ENCODE measurements at regions not wholly inside any gene's neighbourhood (a gene's known extent, or its start where the extent isn't known, plus 50 kb on each side); places are given as distances from the start of the nearest gene placed in this dataset.

DNA sequence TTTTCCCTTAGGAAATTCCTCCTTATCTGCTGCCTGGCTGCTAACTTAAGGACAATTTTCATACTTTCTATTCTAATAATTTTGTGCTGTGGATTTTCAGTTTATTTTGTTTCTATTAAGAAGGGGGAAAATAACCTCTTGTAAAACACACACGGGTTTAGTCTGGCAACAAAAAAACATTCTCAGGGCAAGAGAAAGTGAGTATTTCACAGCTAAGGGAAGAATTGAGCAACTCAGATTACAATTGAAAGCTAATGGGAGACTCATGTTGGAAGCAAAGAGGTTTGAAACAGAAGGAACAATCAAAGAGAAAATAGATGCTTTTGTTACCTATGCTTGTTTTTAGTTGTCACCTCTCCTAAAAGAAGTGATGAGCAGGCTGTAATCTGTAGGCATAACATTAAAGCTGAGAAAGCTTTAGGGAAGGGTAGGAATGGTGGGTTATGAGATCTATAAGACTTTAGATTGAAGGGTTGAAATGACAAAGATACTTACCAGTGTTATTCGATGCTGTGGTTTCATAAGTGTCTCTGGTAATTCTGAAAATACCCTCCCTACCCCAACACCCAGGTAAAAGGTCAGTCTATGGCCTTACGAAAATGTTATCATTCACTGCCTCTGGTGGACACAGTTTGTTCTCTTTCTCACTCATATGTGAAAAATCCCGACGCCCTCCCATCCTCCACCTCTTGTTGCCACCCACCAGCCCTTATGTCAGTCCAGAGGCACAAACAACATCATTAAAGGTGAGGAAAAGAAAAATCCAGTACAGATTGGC lies 510.9 kb downstream of the TXNL1 start:
- TF ChIP-seq GATA2 (IDR thresholded peaks at IDR 0.05; ENCODE audit: low read depth, low read length) = no peak
- TF ChIP-seq GATA3 (IDR thresholded peaks at IDR 0.05; ENCODE audit: low read depth, low read length) = no peak

- no peak for TF ChIP-seq GATA3 (IDR thresholded peaks at IDR 0.05; ENCODE audit: low read depth, low read length)
- TF ChIP-seq GATA2 (IDR thresholded peaks at IDR 0.05; ENCODE audit: low read depth, low read length) = no peak
Observed at GRCh38 chr18:56124186-56124585, 514.2 kb downstream of the TXNL1 start.

DNA sequence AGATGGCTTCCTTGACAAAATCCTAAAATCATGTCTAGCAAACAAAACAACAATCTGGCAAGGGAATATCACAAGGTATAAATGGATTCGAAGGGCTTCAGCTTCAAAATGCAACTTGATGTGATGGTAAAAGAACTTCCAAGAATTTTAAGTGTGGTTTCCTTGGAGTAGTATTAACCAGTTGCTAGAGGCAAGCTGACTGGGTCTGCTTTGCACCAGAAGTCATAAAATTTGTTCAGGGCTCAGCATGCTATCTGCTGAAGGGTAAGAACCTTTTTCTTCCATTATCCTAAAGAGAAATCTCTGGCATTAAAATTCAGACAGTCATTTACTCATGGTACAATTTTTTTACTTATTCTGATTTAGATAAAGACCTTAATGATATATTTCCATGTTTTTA lies 516.7 kb downstream of the TXNL1 start:
- TF ChIP-seq GATA2 (IDR thresholded peaks at IDR 0.05; ENCODE audit: low read depth, low read length) (no peak), GATA3 (IDR thresholded peaks at IDR 0.05; ENCODE audit: low read depth, low read length) (no peak)

DNA sequence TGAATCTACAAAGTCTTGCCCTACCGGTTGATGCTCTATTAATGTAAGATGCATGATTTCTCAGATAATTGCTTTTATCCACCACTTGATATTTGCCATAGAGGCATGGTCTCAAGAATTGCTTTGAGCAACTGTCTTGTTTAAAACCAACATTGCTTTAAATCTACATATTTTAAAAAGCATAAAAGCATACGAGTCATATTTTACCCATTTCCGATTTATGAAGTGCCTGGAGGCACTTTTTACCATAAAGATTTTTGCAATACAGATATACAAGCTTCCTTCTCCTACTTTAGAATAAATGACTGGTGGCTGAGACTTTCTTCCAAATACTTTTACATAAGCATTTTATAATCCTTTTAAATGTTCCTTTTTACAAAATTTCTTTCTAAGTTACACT lies 517.6 kb downstream of the TXNL1 start:
- TF ChIP-seq GATA2 (IDR thresholded peaks at IDR 0.05; ENCODE audit: low read depth, low read length) = no peak
- TF ChIP-seq GATA3 (IDR thresholded peaks at IDR 0.05; ENCODE audit: low read depth, low read length) = no peak

DNA sequence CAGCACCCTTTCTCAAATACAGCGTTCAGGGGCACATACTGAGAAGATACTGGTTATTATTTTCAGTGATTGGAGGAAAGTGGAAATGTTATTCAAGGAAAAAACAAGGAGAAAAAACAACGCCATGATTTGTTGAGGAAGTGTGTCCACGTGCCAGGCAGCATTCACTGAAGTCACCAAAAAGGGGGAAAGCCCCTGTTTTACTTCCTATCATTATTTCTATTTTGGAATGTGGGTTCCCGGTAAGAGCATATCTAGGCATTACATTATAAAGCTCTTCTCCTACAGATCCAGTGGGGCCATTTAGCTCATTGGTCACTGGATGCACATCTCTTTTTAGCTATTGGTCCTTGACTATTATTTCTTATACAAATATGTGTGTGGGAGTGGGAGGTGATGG lies 518.7 kb downstream of the TXNL1 start:
- TF ChIP-seq GATA3 (IDR thresholded peaks at IDR 0.05; ENCODE audit: low read depth, low read length) (no peak), GATA2 (IDR thresholded peaks at IDR 0.05; ENCODE audit: low read depth, low read length) (no peak)

- no peak for TF ChIP-seq GATA3 (IDR thresholded peaks at IDR 0.05; ENCODE audit: low read depth, low read length)
- TF ChIP-seq GATA2 (IDR thresholded peaks at IDR 0.05; ENCODE audit: low read depth, low read length) = no peak
Observed at GRCh38 chr18:56118422-56118821, 520.0 kb downstream of the TXNL1 start.

GRCh38 chr18:56115071-56116015 lies 523.0 kb downstream of the TXNL1 start:
- TF ChIP-seq GATA2 (IDR thresholded peaks at IDR 0.05; ENCODE audit: low read depth, low read length) (no peak), GATA3 (IDR thresholded peaks at IDR 0.05; ENCODE audit: low read depth, low read length) (no peak)

DNA sequence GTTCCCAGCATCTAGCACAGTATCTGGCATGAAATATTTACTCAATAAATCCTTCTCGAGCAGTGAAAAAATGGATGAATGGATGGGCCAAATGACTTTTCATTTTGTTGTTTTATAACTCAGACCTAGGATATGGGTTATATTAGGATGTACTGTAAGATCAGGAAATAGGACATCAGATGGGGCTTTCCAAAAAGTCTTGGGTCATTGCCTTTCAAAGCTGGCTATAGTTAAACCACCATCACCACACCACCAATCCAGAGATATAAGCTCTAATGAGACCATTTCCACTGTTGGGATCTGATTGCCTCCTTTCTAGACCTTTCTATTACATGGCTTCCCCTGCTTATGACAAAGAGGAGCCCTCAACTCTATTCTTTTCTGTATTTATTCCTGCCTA lies 525.0 kb upstream of the TCF4 start:
- TF ChIP-seq GATA2 (IDR thresholded peaks at IDR 0.05; ENCODE audit: low read depth, low read length) (no peak), GATA3 (IDR thresholded peaks at IDR 0.05; ENCODE audit: low read depth, low read length) (no peak)

GRCh38 chr18:56112013-56112749 lies 524.2 kb upstream of the TCF4 start:
- TF ChIP-seq GATA3 (IDR thresholded peaks at IDR 0.05; ENCODE audit: low read depth, low read length) = no peak
- TF ChIP-seq GATA2 (IDR thresholded peaks at IDR 0.05; ENCODE audit: low read depth, low read length) = no peak

DNA sequence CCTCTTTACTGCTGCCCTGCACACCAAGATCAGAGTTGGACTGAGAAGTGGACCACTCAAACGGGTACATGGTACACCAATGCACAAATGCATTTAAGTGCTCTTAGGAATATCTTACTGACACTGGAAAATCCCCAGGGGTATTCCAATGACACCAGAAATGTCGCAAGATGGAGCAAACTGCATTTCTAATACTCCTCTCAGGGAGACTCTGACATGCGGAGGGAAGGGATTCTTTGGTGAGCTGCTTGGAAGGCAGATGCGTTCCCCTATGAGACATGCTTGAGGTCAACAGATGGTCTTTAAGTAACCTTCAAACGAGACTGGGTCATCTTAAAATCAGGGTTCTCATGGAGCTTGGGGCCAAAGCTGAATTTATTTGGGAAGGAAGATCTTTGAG lies 521.8 kb upstream of the TCF4 start:
- TF ChIP-seq GATA3 (IDR thresholded peaks at IDR 0.05; ENCODE audit: low read depth, low read length) = no peak
- no peak for TF ChIP-seq GATA2 (IDR thresholded peaks at IDR 0.05; ENCODE audit: low read depth, low read length)

DNA sequence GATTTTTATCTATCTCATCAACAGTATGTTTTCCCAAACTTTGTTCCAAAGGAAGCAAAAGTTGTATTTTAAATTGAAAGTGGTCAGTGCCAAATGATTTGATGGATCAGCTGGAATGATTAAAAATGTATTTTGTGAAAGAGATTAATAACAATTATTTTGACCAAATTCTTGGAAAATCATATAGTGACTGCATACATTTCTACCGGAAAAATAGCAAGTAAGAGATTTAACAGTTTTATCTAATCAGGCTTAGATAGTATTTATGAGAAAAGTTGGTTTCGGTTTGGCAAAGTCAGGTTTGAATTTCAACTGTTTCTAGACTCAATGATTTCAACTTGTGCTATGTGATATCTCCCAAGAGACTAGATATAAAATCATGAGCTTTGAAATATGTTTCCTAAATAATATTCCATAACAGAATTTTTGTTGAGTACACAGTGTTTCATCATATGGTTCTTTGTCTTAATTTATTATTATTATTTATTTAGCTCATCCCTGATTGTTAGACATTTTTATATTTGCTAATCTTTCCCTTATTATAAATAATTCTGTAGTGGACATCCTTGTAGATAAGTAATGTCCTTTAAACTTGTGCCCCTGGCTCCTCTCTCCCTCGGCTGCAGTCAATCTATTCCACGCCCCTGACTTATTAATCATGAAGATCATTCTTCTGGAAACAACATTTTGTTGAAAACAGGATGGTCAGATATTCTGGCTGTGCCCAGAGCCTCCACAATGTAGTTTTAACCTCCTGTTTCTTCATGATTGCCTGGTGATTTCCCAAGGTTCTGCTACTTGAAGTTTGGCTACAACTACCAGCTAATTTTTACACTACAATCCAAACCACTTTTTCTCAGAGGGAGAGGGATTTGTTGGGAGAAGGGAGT lies 520.7 kb upstream of the TCF4 start:
- TF ChIP-seq GATA3 (IDR thresholded peaks at IDR 0.05; ENCODE audit: low read depth, low read length) = no peak
- TF ChIP-seq GATA2 (IDR thresholded peaks at IDR 0.05; ENCODE audit: low read depth, low read length) = no peak

GRCh38 chr18:56107821-56108477 lies 520.0 kb upstream of the TCF4 start:
- TF ChIP-seq GATA2 (IDR thresholded peaks at IDR 0.05; ENCODE audit: low read depth, low read length) (no peak), GATA3 (IDR thresholded peaks at IDR 0.05; ENCODE audit: low read depth, low read length) (no peak)

Data from SH-SY5Y (cell line).